ENCODE measurements at regions not wholly inside any gene's neighbourhood (a gene's known extent, or its start where the extent isn't known, plus 50 kb on each side); places are given as distances from the start of the nearest gene placed in this dataset.

DNA sequence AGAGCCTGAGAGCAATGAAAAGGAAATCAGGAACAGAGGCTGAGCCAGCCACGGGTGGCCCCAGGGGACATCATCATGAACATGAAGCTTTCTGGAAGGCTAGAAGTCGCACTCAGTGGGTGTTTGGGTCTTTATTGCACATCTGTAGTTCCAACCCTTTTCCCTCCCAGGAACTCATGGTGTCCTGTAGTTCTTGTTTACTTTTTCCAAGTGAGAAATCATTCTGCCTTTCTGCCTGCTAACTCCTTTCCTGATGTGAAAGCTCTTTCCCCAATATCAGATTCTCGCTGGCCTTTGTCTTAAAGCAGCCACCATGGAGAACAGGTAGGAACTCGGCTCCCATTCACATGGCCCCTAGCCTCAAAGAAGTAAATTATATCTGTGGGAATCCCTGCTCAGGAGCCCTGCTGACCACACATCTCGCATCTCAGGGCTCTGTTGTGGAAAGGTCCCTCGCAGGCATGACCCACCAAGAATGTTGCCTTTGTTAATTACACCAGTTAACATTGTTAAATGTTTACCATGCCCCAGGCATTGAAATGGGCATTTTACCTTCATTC, 542.7 kb downstream of the TNS3 start:
- DNase-seq (peak in 2 of 5 donors; percentile 28 to 45), ATAC-seq (peak in 2 of 4 donors; percentile 13 to 41)
- Histone ChIP-seq H3K27ac (peak overlapping the region; percentile 50 to 85 (median 79)), H3K4me3 (no peak overlapping the region), H3K27me3 (no peaks in the 10 kb centered on the region), H3K4me1 (peaks cover 13 to 47% (median 32%) of the 10 kb centered on the region in 12 donors), H3K36me3 (no peaks in the 10 kb centered on the region), H3K9me3 (no peaks in the 10 kb centered on the region)
- TF ChIP-seq CTCF (IDR thresholded peaks at IDR 0.05) (no peak), POLR2A (IDR thresholded peaks at IDR 0.05) (no peak)
- intact Hi-C loops (cut with DNase I): loop anchor here in 2 of 10 donors (5.0 to 10.0 kb wide), 3 partner anchors 104 to 434 kb away; no protein-coding TSS in a partner anchor
- WGBS, 4 donors: 62 to 76% (median 68%) methylated on average over 6 of the region's 6 CpGs

- DNase-seq (peak in 1 of 5 donors; percentile 46), ATAC-seq (peak in 1 of 4 donors; percentile 77)
- H3K36me3 ChIP-seq: no peaks in the 10 kb centered on the region
- H3K27ac ChIP-seq: peak overlapping the region; percentile 50 to 85 (median 79)
- no peaks in the 10 kb centered on the region for H3K9me3 ChIP-seq
- no peaks in the 10 kb centered on the region for H3K27me3 ChIP-seq
- H3K4me1 ChIP-seq: peaks cover 13 to 48% (median 32%) of the 10 kb centered on the region in 12 donors
- H3K4me3 ChIP-seq: no peak overlapping the region
- WGBS, 4 donors: 45 to 65% (median 59%) methylated on average over 6 of the region's 6 CpGs
- TF ChIP-seq CTCF (IDR thresholded peaks at IDR 0.05) (no peak), POLR2A (IDR thresholded peaks at IDR 0.05) (no peak)
- intact Hi-C loops (cut with DNase I): loop anchor here in 2 of 10 donors (5.0 to 10.0 kb wide), 3 partner anchors 104 to 434 kb away; no protein-coding TSS in a partner anchor
Measured at GRCh38 chr7:47038621-47039020, 543.3 kb downstream of the TNS3 start.

DNA sequence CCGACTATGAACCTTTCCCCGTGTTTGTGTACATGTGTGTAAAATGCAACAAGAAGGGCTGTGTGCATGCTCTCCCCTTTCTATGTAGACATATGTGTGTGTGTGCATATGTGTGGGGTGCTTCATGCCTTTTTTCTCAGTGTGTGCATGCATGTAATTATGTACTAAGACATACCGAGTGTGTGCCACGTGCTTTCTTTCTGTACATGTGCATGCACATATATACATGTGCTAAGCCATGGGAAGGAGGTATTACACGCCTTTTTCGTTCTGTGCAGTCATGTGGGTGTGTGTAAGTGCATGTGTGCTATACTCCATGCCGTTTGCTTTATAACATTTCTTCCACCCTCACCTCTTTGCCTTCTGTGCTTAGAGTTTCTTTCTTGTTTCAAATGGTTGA, 544.3 kb downstream of the TNS3 start:
- H3K4me3 ChIP-seq: no peak overlapping the region
- intact Hi-C loops (cut with DNase I): loop anchor here in 2 of 10 donors (5.0 to 10.0 kb wide), 3 partner anchors 103 to 433 kb away; no protein-coding TSS in a partner anchor
- peaks cover 13 to 51% (median 32%) of the 10 kb centered on the region in 12 donors for H3K4me1 ChIP-seq
- H3K36me3 ChIP-seq: no peaks in the 10 kb centered on the region
- peak overlapping the region in 2 of 12 donors; percentile 34 to 83 for H3K27ac ChIP-seq
- TF ChIP-seq CTCF (IDR thresholded peaks at IDR 0.05) (no peak), POLR2A (IDR thresholded peaks at IDR 0.05) (no peak)
- no peaks in the 10 kb centered on the region for H3K9me3 ChIP-seq
- DNase-seq (no peak), ATAC-seq (no peak)
- no peaks in the 10 kb centered on the region for H3K27me3 ChIP-seq
- WGBS, 4 donors: 92 to 95% (median 94%) methylated on average over 7 of the region's 7 CpGs

DNA sequence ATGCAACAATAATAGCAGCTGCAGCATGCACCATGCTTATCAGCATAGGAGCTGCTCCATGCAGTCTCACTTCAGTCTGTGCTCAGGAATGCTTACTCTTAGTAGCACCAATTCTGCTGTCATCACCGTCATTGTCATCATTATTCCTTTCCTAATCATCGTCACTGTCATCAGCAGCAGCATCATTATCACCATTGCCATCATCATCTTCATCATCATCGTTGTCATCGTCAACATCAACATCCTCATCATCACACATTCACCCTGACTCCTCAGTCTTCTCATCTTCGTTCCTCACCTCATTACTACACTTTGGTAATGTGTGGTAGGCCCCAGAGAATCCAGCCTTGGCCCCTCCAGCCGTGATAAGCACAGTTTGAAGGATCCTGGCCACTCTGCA, 545.0 kb downstream of the TNS3 start:
- DNase-seq (no peak), ATAC-seq (no peak)
- Histone ChIP-seq H3K9me3 (no peaks in the 10 kb centered on the region), H3K4me1 (peaks cover 13 to 51% (median 34%) of the 10 kb centered on the region in 12 donors), H3K27me3 (no peaks in the 10 kb centered on the region), H3K27ac (no peak overlapping the region), H3K36me3 (no peaks in the 10 kb centered on the region), H3K4me3 (no peak overlapping the region)
- no peak for TF ChIP-seq POLR2A (IDR thresholded peaks at IDR 0.05)
- no peak for TF ChIP-seq CTCF (IDR thresholded peaks at IDR 0.05)
- intact Hi-C loops (cut with DNase I): loop anchor here in 2 of 10 donors (5.0 to 10.0 kb wide), 3 partner anchors 102 to 432 kb away; no protein-coding TSS in a partner anchor
- 87 to 96% (median 89%) methylated on average over 6 of the region's 6 CpGs for WGBS, 4 donors

Measured in heart left ventricle (tissue), 16 donors.